H1 (cell line): ENCODE measurements at regions not wholly inside any gene's neighbourhood (a gene's known extent, or its start where the extent isn't known, plus 50 kb on each side); places are given as distances from the start of the nearest gene placed in this dataset.

Experiments used
- CTCF ChIA-PET: fragments of 300-600 bp; sonication (Branson Sonifier 250); formaldehyde crosslinking; loops from one replicate; lab custom pipeline; 2021; ENCODE audit not compliant: partially characterized antibody; lab: Charles Lee
- POLR2A ChIA-PET: fragments of 300-600 bp; sonication (Branson Sonifier 250); formaldehyde crosslinking; loops from one replicate; lab custom pipeline; 2021; ENCODE audit warnings: inconsistent platforms; ENCODE audit not compliant: partially characterized antibody; lab: Charles Lee
- DNase-seq, 2 experiments: peaks; one replicate each; pipeline versions ENCODE4 v3.0.0 to v3.0.0-alpha.2; 2010 to 2022; ENCODE audit warnings: low spot score in 2 of 2, low read depth in 1 of 2, mixed read lengths in 1 of 2
- FAIRE-seq: peaks from 2 replicates; lab custom pipeline; 2011; peaks lifted over from hg19 to GRCh38; lab: Jason Lieb, UNC
- H2AFZ ChIP-seq: 2 replicates; pipeline ENCODE4 v1.8.1; 2012; ENCODE audit warnings: low read length, inconsistent platforms
- H2AK5ac ChIP-seq: 2 replicates; pipeline ENCODE4 v1.6.1; 2013; ENCODE audit warnings: low read depth, low read length
- H2BK120ac ChIP-seq: replicated peaks from 2 replicates; pipeline ENCODE3; 2013; ENCODE audit warnings: low read depth, low read length, inconsistent platforms
- H2BK12ac ChIP-seq: 2 replicates; pipeline ENCODE4 v1.6.1; 2013; ENCODE audit warnings: low read depth, low read length
- H2BK15ac ChIP-seq: 2 replicates; pipeline ENCODE4 v1.6.1; 2013; ENCODE audit warnings: low read length
- H2BK20ac ChIP-seq: 2 replicates; pipeline ENCODE4 v1.6.1; 2013; ENCODE audit warnings: low read length
- H2BK5ac ChIP-seq: 2 replicates; pipeline ENCODE4 v1.6.1; 2013; ENCODE audit warnings: low read depth, low read length
- H3K14ac ChIP-seq: 2 replicates; pipeline ENCODE4 v1.6.1; 2013; ENCODE audit warnings: inconsistent platforms; ENCODE audit not compliant: insufficient read length
- H3K18ac ChIP-seq: 2 replicates; pipeline ENCODE4 v1.6.1; 2013; ENCODE audit warnings: low read length; ENCODE audit errors: extremely low read depth
- H3K23ac ChIP-seq: 2 replicates; pipeline ENCODE4 v1.6.1; 2013; ENCODE audit warnings: inconsistent platforms; ENCODE audit not compliant: insufficient read length
- H3K23me2 ChIP-seq: 2 replicates; pipeline ENCODE4 v1.6.1; 2013; ENCODE audit warnings: low read depth, low read length
- H3K27ac ChIP-seq: 2 replicates; pipeline ENCODE4 v1.6.1; 2011; ENCODE audit warnings: low read depth, low read length, inconsistent platforms
- H3K27me3 ChIP-seq, 4 experiments: replicated peaks in 1 of 4; 1 replicate in 1 of 4; 2 replicates in 3 of 4; pipeline versions ENCODE4 v1.6.1 to v1.8.1; 2011 to 2013; ENCODE audit warnings: low read length in 3 of 4, mild to moderate bottlenecking in 3 of 4, inconsistent platforms in 2 of 4, mixed read lengths in 2 of 4, moderate library complexity in 1 of 4; ENCODE audit not compliant: control insufficient read depth in 3 of 4, insufficient read depth in 3 of 4; ENCODE audit errors: extremely low read depth in 1 of 4
- H3K36me3 ChIP-seq, 4 experiments: 2 replicates each; pipeline versions ENCODE4 v1.6.1 to v1.8.1; 2011 to 2013; ENCODE audit warnings: mild to moderate bottlenecking in 4 of 4, low read length in 3 of 4, moderate library complexity in 2 of 4, control low read depth in 1 of 4, inconsistent platforms in 1 of 4; ENCODE audit not compliant: insufficient read depth in 4 of 4, control insufficient read depth in 2 of 4
- H3K4ac ChIP-seq: replicated peaks from 2 replicates; pipeline ENCODE3; 2013; ENCODE audit warnings: low read length, low read depth, mixed read lengths, inconsistent platforms; ENCODE audit not compliant: insufficient read length
- H3K4me1 ChIP-seq, 4 experiments: replicated peaks in 1 of 4; 1 replicate in 1 of 4; 2 replicates in 3 of 4; pipeline versions ENCODE4 v1.6.1 to v1.8.1; 2011 to 2013; ENCODE audit warnings: low read length in 3 of 4, inconsistent platforms in 2 of 4, mixed read lengths in 1 of 4; ENCODE audit not compliant: insufficient read depth in 4 of 4, control insufficient read depth in 3 of 4
- H3K4me2 ChIP-seq, 2 experiments: 2 replicates each; pipeline versions ENCODE4 v1.6.1 to v1.8.1; 2011 to 2013; ENCODE audit warnings: low read depth in 2 of 2, low read length in 2 of 2, control low read depth in 1 of 2, inconsistent platforms in 1 of 2, mild to moderate bottlenecking in 1 of 2; ENCODE audit not compliant: insufficient read depth in 1 of 2
- H3K4me3 ChIP-seq, 4 experiments: fragments of 200-600, 300-600 bp in 1 of 4; sonication (generic), shearing (Covaris generic), sonication (Bioruptor Twin) in 1 of 4; 2 replicates each; pipeline versions ENCODE4 v1.5.1 to v1.8.1; 2011 to 2016; ENCODE audit warnings: low read length in 4 of 4, low read depth in 3 of 4, control low read depth in 2 of 4, inconsistent platforms in 2 of 4, mild to moderate bottlenecking in 2 of 4, mixed read lengths in 1 of 4, moderate library complexity in 1 of 4; ENCODE audit not compliant: insufficient read depth in 2 of 4; ENCODE audit errors: extremely low read depth in 1 of 4
- H3K56ac ChIP-seq: replicated peaks from 2 replicates; pipeline ENCODE3; 2013; ENCODE audit warnings: low read depth, mild to moderate bottlenecking, mixed read lengths, low read length, inconsistent platforms; ENCODE audit not compliant: insufficient read length
- H3K79me1 ChIP-seq: 2 replicates; pipeline ENCODE4 v1.6.1; 2013; ENCODE audit warnings: low read depth, low read length, control low read depth
- H3K79me2 ChIP-seq, 2 experiments: 2 replicates each; pipeline versions ENCODE4 v1.6.1 to v1.8.1; 2012 to 2013; ENCODE audit warnings: low read length in 2 of 2, mild to moderate bottlenecking in 2 of 2, inconsistent platforms in 1 of 2; ENCODE audit not compliant: insufficient read depth in 2 of 2, control insufficient read depth in 1 of 2
- H3K9ac ChIP-seq, 4 experiments: replicated peaks in 1 of 4; 1 replicate in 1 of 4; 2 replicates in 3 of 4; pipeline versions ENCODE4 v1.6.1 to v1.8.1; 2011 to 2013; ENCODE audit warnings: low read depth in 3 of 4, low read length in 3 of 4, control low read depth in 2 of 4, mild to moderate bottlenecking in 2 of 4, moderate library complexity in 2 of 4, inconsistent platforms in 1 of 4; ENCODE audit errors: extremely low read depth in 1 of 4
- H3K9me3 ChIP-seq, 2 experiments: 2 replicates each; pipeline versions ENCODE4 v1.6.1 to v1.8.1; 2012 to 2013; ENCODE audit warnings: mild to moderate bottlenecking in 2 of 2, moderate library complexity in 2 of 2, control low read depth in 1 of 2, inconsistent platforms in 1 of 2, low read depth in 1 of 2, low read length in 1 of 2, mixed read lengths in 1 of 2; ENCODE audit not compliant: insufficient read depth in 2 of 2
- H4K20me1 ChIP-seq, 2 experiments: replicated peaks in 1 of 2; 2 replicates each; pipeline versions ENCODE3 to v1.8.1; 2011 to 2013; ENCODE audit warnings: inconsistent platforms in 2 of 2, low read length in 2 of 2, mild to moderate bottlenecking in 1 of 2; ENCODE audit not compliant: insufficient read depth in 2 of 2, control insufficient read depth in 1 of 2
- H4K5ac ChIP-seq: 2 replicates; pipeline ENCODE4 v1.6.1; 2013; ENCODE audit warnings: low read length, low read depth, mixed read lengths, inconsistent platforms; ENCODE audit not compliant: insufficient read length
- H4K8ac ChIP-seq: 2 replicates; pipeline ENCODE4 v1.8.0; 2013; ENCODE audit warnings: mild to moderate bottlenecking, moderate library complexity, low read length, inconsistent platforms; ENCODE audit not compliant: insufficient read depth; ENCODE audit errors: extremely low read depth
- H4K91ac ChIP-seq: replicated peaks from 2 replicates; pipeline ENCODE3; 2013; ENCODE audit warnings: low read length, mixed read lengths, inconsistent platforms; ENCODE audit not compliant: insufficient read length
- CBX8 ChIP-seq: fragments of 300-800, 300-1000 bp; sonication (generic); IDR thresholded peaks from 2 replicates; pipeline ENCODE4 v1.7.1; 2016; ENCODE audit warnings: low read depth, low read length, borderline replicate concordance
- POLR2AphosphoS5 ChIP-seq: IDR thresholded peaks from 2 replicates; pipeline ENCODE4 v1.6.1; 2011; ENCODE audit warnings: low read depth, low read length
- RFX5 ChIP-seq: IDR thresholded peaks from 2 replicates; pipeline ENCODE4 v1.6.1; 2011; ENCODE audit warnings: low read depth, low read length, improper control_type of control experiment, borderline replicate concordance
- SP4 ChIP-seq: IDR thresholded peaks from 2 replicates; pipeline ENCODE4 v1.6.1; 2012; ENCODE audit warnings: low read length, inconsistent platforms
- SUZ12 ChIP-seq: fragments of 200-600 bp; sonication (generic); IDR thresholded peaks from 2 replicates; pipeline ENCODE4 v1.6.1; 2012; ENCODE audit warnings: mild to moderate bottlenecking, inconsistent platforms, low read length, moderate library complexity, mixed read lengths
- YY1 ChIP-seq: IDR thresholded peaks from 2 replicates; pipeline ENCODE4 v1.6.1; 2011; ENCODE audit warnings: low read depth, mild to moderate bottlenecking, low read length

GRCh38 chr6:113481910-113482309, 375.2 kb upstream of the MARCKS start:
- Histone ChIP-seq H3K79me2 (no peaks in the 10 kb centered on the region), H3K18ac (no peak overlapping the region), H3K4me2 (no peak overlapping the region), H4K8ac (no peak overlapping the region), H4K91ac (no peak overlapping the region), H3K9ac (no peak overlapping the region), H3K4me1 (no peaks in the 10 kb centered on the region), H2BK120ac (no peak overlapping the region), H3K4ac (no peak overlapping the region), H2BK15ac (no peak overlapping the region), H3K79me1 (no peaks in the 10 kb centered on the region), H3K23ac (no peak overlapping the region), H2BK20ac (no peak overlapping the region), H2AK5ac (no peak overlapping the region), H3K23me2 (no peaks in the 10 kb centered on the region), H3K9me3 (no peaks in the 10 kb centered on the region), H4K20me1 (no peaks in the 10 kb centered on the region), H3K36me3 (no peaks in the 10 kb centered on the region), H3K27me3 (peaks cover 0 to under 1% (median 0%) of the 10 kb centered on the region in 4 experiments; a peak in 1 of 7 replicates), H3K4me3 (no peak overlapping the region), H3K56ac (no peak overlapping the region), H2AFZ (no peak overlapping the region), H2BK5ac (no peak overlapping the region), H3K27ac (no peak overlapping the region), H3K14ac (no peak overlapping the region), H2BK12ac (no peak overlapping the region), H4K5ac (no peak overlapping the region)
- TF ChIP-seq SUZ12 (no peak), SP4 (no peak), POLR2AphosphoS5 (no peak), CBX8 (no peak), YY1 (no peak), RFX5 (no peak)
- ChIA-PET POLR2A (no interaction called here), CTCF (interaction anchor here (1.2 kb wide), 1 partner anchor 361 kb away, joined by 3 read pairs; no protein-coding TSS in a partner anchor)
- DNase-seq (no peak), FAIRE-seq (no peak)
